ENCODE measurements at regions not wholly inside any gene's neighbourhood (a gene's known extent, or its start where the extent isn't known, plus 50 kb on each side); places are given as distances from the start of the nearest gene placed in this dataset.

DNA sequence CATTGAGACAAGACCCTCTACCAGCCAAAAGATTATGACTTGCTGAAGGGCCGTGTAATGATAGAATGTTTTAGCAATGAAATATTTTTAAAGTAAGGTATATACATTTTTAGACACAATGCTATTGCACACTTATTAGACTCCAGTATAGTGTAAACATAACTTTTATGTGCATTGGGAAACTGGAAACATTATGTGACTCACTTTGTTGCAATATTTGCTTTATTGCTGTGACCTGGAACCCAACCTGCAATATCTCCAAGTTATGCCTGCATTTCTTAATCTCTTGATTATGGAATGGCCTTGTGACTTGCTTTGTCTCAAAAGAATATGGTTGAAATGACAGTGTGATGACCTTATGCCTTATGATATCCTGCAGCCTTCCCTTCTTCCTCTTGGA lies 502.0 kb downstream of the EPHA4 start:
- Histone ChIP-seq H3K9me3 (ENCODE audit: low read depth) (no peaks in the 10 kb centered on the region), H3K4me1 (ENCODE audit: low read depth) (peaks cover 21% of the 10 kb centered on the region), H3K4me3 (no peak overlapping the region), H3K36me3 (no peaks in the 10 kb centered on the region), H3K27me3 (no peaks in the 10 kb centered on the region), H3K27ac (no peak overlapping the region)
- DNase-seq (ENCODE audit: low read depth in 1 of 2, low spot score in 1 of 2), result no peak
- TF ChIP-seq, protein P1, sequence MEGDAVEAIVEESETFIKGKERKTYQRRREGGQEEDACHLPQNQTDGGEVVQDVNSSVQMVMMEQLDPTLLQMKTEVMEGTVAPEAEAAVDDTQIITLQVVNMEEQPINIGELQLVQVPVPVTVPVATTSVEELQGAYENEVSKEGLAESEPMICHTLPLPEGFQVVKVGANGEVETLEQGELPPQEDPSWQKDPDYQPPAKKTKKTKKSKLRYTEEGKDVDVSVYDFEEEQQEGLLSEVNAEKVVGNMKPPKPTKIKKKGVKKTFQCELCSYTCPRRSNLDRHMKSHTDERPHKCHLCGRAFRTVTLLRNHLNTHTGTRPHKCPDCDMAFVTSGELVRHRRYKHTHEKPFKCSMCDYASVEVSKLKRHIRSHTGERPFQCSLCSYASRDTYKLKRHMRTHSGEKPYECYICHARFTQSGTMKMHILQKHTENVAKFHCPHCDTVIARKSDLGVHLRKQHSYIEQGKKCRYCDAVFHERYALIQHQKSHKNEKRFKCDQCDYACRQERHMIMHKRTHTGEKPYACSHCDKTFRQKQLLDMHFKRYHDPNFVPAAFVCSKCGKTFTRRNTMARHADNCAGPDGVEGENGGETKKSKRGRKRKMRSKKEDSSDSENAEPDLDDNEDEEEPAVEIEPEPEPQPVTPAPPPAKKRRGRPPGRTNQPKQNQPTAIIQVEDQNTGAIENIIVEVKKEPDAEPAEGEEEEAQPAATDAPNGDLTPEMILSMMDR (IDR thresholded peaks at IDR 0.05; ENCODE audit: low read depth, low read length), result no peak

DNA sequence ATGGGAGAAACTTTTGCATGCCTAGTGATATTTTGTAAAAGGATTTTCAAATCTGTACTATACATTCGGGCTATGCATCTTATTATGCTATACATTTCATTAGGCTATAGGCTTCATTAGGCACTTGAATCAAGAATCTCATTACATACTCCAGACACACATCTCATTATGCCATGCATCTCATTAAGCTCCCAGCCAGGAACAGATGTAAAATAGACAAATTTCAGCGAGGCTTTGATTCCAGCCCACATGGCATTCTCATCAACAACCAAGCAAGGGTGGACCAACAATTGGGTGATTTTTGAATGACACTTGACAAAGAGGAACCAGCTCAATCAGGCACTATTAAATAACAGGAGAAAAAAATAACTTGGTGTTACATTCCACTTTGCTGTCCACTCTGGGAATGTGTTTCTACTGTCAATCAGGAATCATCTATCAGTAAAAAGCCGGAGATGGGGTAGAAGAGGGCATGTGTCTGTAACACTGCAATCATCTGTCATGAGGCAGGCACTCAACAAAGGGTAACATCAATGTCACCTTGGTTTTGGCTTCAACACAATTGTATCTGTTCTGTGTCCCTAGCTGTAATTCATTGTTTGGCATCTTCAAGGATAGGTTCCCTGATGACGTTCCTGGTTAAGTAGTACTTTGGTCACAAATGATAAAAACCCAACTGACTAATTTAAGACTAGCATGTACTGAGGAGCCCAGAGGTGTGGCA lies 498.6 kb downstream of the EPHA4 start:
- Histone ChIP-seq H3K4me3 (no peak overlapping the region), H3K27ac (no peak overlapping the region), H3K36me3 (no peaks in the 10 kb centered on the region), H3K4me1 (ENCODE audit: low read depth) (peaks cover 24% of the 10 kb centered on the region), H3K9me3 (ENCODE audit: low read depth) (no peaks in the 10 kb centered on the region), H3K27me3 (no peaks in the 10 kb centered on the region)
- TF ChIP-seq, protein P1 (IDR thresholded peaks at IDR 0.05; ENCODE audit: low read depth, low read length), result no peak
- DNase-seq (ENCODE audit: low read depth in 1 of 2, low spot score in 1 of 2), result no peak

DNA sequence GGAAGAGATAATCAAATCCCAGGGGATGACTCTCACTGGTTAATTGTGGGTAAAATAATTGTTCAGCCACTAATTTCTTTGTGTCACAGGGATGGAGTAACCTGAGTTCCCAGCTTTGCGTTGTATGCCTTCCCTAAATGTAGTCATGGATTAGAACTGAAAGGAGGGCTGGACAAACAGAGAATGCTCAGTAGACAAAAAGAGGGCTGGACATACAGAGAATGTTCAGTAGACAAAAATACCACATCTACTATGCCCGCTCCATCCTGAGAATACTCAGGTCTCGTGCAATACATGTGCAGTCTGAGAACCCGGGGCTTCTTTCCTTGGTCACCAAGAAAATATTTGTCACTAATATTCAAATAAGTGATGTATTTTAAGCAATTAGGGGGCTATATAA lies 497.9 kb downstream of the EPHA4 start:
- Histone ChIP-seq H3K9me3 (ENCODE audit: low read depth) (no peaks in the 10 kb centered on the region), H3K27me3 (no peaks in the 10 kb centered on the region), H3K4me1 (ENCODE audit: low read depth) (peaks cover 24% of the 10 kb centered on the region), H3K4me3 (no peak overlapping the region), H3K36me3 (no peaks in the 10 kb centered on the region), H3K27ac (no peak overlapping the region)
- TF ChIP-seq, protein P1 (IDR thresholded peaks at IDR 0.05; ENCODE audit: low read depth, low read length), result no peak
- no peak for DNase-seq (ENCODE audit: low read depth in 1 of 2, low spot score in 1 of 2)

DNA sequence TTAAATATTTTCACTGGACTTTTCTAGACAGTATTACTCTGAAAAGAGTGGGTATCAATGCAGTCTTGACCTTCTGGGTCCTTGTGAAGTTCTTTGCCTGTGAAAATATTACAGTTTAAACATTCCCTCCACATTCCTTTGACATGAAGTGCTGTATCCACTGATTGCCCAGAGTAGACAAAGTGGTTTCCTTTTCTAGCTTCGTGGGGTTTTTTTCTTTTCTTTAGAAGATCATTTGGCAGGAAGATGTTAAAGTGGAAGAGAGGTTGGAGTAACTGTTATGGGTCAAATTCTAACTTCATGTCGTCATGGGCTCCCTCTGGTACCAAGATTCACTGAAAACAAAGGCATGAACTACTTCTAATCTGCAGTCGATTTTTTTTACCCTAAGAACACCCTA lies 496.9 kb downstream of the EPHA4 start:
- DNase-seq (ENCODE audit: low read depth in 1 of 2, low spot score in 1 of 2), result peak in 1 of 2 donors; percentile 22
- no peaks in the 10 kb centered on the region for H3K9me3 ChIP-seq (ENCODE audit: low read depth)
- H3K27ac ChIP-seq, result no peak overlapping the region
- peaks cover 24% of the 10 kb centered on the region for H3K4me1 ChIP-seq (ENCODE audit: low read depth)
- no peaks in the 10 kb centered on the region for H3K36me3 ChIP-seq
- no peak overlapping the region for H3K4me3 ChIP-seq
- TF ChIP-seq, protein P1 (IDR thresholded peaks at IDR 0.05; ENCODE audit: low read depth, low read length), result no peak
- no peaks in the 10 kb centered on the region for H3K27me3 ChIP-seq

DNA sequence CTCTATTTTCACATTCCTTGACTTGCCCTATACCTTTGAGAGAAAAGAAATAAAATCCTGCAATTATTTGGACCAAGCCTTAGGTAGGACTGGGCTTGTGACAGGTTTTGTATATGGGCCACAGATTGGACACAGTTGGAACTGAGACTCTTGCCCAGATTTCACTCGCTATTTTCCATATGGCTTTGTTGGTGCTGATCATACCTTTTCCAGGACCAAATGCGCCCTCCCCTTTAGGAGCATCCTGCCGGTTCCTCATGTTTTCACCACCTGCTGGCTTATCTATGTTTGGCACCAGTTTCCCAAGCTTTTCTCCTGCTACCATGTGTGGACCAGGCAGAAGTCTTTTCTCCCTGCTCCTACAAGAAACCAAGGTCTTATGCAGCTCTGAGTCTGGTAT lies 494.9 kb downstream of the EPHA4 start:
- no peaks in the 10 kb centered on the region for H3K9me3 ChIP-seq (ENCODE audit: low read depth)
- TF ChIP-seq, protein P1 (IDR thresholded peaks at IDR 0.05; ENCODE audit: low read depth, low read length), result no peak
- H3K27ac ChIP-seq, result no peak overlapping the region
- no peaks in the 10 kb centered on the region for H3K36me3 ChIP-seq
- H3K4me3 ChIP-seq, result no peak overlapping the region
- DNase-seq (ENCODE audit: low read depth in 1 of 2, low spot score in 1 of 2), result no peak
- no peaks in the 10 kb centered on the region for H3K27me3 ChIP-seq
- H3K4me1 ChIP-seq (ENCODE audit: low read depth), result peaks cover 24% of the 10 kb centered on the region

All from cardiac muscle cell (in vitro differentiated cells and primary cell).